Renal pelvis (tissue), 1 donor: ENCODE measurements at regions not wholly inside any gene's neighbourhood (a gene's known extent, or its start where the extent isn't known, plus 50 kb on each side); places are given as distances from the start of the nearest gene placed in this dataset.

Experiments
- DNase-seq: peaks from one replicate; pipeline ENCODE4 v3.0.0-alpha.2; 2013

DNA sequence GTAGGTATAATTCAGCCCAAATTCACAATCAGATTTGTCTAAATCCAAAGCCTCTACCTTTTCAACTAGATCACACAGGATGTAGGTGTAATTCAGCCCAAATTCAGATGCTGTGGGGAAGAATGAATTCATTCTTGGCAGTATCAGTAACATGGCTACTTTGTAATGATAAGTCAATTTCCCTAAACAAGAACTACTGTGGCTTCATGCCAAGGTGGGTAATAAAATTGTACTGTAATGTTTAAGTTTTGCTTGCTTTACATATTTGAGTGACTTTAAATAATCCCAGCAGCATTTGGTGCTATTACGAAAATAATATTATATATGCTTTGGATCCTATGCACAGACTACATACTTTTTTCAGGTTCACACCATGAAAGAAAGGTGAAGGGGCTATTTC lies 239.1 kb downstream of the HDGFL1 start:
- DNase-seq, result no peak

DNA sequence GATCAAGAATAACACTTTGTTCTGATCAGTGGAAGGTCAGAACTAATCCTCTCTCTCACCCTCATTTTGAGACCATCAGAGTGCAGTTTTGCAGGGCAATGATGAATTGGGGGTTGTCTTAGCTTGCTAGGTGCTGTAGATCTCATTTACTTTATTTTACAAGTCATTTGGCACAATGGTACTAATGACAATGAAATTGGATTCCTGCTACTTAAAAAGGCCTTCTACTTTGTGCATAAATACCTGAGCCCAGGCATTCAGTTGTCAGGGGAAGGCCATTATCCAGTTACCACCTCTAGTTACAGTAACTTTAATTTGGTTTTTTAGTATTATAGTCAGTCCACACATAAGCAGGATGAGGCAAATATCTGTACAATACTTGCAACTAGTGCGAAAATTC lies 240.0 kb downstream of the HDGFL1 start:
- DNase-seq, result no peak

DNA sequence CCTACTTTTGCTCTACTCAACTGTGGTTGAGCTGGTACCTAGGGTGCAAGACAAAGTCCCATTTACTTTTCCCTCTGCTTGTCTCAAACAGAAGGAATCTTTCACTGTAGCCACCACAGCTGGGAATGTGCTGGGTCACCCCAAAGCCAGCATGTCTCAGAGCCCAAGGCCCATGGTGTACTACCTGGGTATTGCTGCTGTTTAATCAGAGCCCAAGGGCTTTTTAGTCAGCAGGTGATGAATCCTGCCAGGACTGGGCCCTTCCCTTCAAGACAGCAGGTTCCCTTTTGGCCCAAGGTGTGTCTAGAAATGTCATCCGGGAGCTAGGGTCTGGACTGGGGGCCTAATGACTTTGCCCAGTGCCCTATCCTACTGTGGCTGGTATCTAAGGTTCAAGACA lies 249.8 kb downstream of the HDGFL1 start:
- DNase-seq, result no peak

DNA sequence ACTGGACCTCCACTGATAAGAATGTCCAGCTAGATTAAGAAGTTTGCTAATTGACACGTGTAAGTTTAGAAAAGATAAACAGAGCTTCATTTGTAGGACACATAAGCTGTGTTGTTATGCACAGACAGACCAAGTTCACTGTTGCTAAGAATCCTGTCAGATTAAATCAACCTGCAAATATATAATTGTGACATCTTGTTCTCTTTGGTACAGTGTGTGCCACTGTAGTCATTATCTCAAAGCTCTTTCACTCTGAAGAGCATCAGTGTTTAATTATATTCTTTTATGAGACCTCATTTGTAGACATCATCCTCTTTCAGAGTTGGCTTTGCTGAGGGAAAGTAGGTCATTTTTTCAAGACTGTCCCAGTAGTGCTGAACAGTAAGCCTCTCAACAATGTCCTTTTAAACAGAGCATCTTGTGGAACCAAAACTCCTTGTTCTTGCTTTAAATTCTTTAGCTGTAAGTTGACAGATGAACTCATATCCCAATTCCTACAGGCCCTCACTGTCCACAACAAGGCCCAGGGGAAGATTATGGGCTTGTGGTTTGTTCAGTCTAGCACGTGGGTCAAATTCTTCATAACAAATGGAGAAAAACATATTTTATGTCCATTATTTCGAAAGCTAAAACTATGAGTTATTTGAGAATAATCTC lies 252.4 kb downstream of the HDGFL1 start:
- DNase-seq, result no peak

DNA sequence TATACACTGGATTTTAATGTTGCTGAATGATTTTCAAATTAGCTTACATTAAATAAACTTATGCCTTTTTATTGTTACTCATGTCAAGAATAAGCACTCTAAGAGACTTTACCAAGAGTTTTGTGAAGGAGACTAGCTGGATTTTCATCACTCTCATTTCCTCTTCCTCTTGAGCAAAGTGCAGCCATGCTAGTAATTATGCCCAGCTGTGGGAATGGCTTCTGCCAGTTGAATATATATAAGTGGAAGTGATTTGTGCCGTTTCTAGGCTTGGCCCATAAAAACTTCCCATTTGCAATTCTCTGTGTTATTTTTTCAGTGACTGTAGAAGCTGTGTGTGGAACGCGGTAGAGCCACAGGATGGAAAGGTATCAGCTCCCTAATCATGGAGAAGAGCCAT lies 255.8 kb downstream of the HDGFL1 start:
- no peak for DNase-seq

DNA sequence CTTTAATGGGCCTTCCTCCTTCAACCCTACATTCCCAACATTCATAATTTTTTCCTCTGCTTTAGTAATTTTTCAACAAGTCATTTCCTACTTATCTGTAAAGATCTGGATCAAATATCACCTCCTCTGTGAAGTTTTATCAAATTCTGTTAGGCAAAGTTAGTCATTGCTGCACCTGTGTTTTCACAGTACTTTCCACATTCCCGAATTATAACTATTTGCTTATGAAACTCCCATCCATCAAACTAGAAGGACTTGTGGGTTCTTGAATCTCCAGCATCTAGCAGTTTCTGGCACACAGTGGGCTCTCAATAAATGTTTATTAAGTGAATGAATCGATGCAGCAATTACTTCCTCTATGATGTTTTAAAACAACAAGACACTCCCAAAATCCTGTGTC lies 257.6 kb downstream of the HDGFL1 start:
- DNase-seq, result no peak

DNA sequence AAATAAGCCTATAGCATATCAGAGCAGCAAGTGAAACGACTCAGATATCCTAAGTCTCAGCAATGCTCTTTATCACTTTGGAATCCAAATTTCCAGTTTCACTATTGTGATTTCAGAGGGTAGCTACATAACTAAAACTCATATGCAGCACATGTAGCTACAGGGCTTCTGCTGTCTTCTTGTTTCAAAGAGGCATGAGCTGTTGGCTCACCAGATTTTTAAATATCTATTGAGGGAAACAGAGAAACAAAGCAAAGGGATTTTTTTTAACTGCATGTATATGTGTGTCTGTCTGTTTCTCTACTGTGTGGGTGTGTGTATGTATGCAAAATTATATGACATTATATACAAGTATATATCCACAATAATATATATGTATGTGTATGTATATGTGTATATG lies 258.4 kb downstream of the HDGFL1 start:
- DNase-seq, result no peak

DNA sequence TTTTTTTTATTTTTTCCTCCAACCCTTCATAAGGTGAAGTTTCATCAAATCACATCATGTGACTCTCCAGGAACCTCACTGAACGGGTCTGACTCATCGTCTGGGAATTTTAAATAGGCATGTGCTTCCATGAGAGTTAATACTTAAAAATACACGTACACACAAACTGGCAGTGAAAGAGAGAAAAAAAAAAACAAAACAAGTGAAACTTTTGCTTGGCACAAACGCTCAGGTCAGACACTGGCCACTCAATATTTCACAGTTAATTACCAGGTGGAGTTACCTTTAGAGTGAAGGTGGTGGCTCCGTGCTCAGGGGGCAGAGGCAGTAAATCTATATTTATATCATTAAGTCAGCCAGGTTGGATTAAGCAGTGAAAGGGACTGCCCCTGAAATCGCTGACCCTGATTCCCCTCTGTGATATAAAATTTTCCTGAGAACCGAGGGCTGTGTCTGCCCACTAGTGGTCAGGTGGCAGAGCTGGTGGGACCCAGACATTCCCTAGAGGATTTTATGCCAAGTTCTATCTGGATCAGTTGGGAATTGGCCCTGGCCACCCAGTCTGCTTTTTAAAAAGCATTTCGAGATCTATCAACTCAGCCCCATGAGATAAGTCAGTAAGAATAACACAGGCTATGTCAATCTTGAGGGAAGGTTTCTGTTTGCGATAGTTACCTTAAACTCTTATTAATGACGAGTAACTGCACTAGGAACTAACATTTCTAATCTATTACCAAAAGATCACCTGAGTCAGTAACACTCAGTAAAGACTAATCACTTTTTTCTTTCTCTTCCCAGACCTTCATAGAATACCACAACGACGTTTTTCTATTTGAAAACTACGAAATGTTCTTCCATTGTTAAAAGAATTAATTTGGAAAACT lies 259.1 kb downstream of the HDGFL1 start:
- DNase-seq, result peak; percentile 82

DNA sequence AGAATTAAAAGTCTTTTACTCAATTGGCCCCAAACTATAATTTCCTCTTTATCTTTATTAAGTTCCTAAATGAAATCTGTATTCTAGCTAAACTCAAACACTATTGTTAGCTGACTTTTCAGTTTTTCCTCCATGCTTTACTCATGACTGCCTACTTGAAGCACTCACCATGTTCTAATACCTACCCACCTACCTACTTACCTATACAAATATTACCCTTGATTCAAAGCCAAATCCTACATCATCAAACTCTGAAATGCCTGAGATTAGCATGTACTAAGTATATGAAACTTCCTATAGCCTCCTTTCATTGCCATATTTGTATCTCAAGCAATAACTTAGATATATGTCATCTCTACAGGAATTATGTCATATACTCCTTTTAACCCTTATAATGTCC lies 259.7 kb downstream of the HDGFL1 start:
- no peak for DNase-seq

DNA sequence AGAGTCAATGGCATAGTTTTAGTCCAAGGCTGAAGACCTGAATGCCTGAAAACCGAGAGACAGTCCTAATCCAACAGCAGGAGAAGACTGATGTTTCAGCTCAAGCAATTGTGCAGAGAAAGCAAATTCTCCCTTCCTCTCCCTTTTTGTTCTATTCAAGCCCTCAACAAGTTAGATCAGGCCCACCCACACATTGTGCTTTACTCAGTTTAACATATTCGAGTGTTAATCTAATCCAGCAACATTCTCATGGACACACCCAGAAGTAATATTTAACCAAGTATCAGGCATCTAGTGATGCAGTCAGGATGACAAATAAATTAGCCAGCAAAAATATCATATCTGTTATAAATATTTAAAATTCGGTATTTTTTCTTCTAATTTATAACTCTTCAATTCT lies 261.1 kb downstream of the HDGFL1 start:
- no peak for DNase-seq

DNA sequence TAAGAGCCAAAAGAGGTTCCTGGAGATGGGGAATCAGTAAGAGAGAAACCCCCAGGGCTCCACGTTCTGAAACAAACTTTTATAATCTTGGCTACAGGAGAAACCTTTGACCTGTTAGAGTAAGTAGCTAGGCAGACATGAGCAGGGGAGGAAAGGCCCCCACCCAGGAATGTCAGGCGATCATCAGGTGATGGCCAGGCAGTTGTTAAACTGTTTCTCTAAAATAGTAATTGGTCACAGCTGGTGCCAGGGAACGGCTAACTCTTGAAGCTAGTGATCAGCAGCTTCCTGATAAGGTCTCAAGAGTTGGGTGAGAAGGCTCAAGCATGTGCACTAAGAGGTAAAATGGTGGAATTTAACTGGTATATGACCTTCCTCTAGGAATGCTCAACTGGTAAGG lies 263.8 kb downstream of the HDGFL1 start:
- no peak for DNase-seq

DNA sequence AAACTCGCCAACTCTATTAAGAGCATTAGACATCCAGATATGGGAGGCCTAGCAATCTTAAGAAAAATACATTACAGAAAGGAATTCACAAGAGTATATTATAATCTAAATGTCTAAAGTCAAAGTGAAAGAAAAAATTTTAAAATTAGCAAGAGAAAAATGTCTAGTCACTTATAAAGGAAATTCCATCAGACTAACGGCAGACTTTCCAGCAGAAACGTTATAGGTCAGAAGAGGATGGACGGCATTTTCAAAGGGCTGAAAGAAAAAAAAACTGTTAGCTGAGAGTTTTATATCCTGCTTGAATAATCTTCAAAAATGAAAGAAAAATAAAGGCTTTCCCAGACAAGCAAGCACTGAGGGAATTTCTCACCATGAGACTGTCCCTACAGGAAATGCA lies 269.0 kb downstream of the HDGFL1 start:
- no peak for DNase-seq

DNA sequence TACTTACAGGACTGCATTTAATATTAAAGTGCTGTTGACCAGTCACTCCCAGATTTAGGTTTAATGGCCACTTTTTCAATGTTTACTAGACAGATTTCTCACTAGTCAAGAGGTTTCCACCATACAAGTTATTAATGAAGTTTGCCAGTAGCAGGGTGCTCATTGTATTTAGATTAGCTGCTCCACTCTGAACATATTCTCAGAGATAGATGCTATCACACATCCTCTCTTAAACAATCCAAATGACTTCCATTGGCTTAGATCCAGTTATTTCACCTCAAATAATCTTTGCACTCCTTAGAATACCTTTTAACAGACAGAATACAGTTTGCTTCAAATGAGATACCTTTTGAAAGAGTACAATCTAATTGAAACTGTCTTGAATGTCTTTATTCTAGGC lies 276.1 kb downstream of the HDGFL1 start:
- no peak for DNase-seq

DNA sequence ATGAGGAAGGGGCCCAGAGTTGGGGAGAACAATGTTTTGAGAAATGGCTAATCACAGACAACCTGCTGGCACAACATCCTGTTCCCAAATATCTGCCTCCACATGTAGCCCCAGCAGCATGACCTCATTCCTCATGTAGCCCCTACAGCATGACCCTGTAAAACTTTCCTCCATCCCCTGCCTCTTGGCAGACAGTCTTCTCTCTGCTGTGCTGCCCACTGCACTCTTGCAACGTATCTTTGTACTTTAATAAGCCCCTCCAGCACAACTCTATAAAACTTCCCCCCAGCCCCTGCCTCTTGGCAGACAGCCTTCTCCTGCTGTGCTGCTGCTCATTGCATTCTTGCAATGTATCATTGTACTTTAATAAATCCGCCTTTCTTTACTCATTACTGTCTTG lies 278.8 kb downstream of the HDGFL1 start:
- no peak for DNase-seq

DNA sequence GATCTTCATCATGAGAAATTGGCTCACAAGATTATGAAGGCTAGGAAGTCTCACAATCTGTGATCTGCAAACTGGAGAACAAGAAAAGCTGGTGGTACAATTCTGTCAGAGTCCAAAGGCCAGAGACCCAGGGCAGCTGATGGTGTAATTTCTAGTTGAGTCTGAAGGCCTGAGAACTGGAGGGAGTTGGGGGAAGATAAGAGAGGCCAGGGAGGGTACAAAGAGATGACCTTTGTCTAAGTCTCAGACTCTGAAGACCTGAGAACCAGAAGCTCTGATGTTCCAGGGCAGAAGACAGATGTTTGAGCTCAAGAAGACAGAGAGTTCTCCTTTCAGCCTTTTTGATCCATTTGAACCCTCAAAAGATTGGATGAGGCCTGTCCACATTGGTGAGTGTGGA lies 280.6 kb downstream of the HDGFL1 start:
- DNase-seq, result no peak

DNA sequence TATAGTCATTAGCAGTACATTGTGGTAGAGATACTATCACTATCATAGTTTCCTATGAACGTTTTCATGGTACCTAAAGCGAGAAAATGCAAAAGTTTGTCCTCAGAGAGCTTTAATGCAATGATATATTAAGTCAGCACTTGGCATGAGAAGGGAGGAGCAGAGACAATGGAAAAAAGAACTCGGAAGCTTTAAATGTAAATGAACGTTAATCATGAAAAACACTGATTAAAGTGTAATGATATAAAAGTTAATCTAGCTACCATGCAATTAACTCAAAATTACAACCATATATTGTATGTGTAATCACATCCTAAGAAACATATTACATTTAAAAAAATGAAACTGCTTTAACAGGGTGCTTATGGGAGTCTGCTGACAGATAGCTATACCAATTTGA lies 282.7 kb downstream of the HDGFL1 start:
- DNase-seq, result no peak

DNA sequence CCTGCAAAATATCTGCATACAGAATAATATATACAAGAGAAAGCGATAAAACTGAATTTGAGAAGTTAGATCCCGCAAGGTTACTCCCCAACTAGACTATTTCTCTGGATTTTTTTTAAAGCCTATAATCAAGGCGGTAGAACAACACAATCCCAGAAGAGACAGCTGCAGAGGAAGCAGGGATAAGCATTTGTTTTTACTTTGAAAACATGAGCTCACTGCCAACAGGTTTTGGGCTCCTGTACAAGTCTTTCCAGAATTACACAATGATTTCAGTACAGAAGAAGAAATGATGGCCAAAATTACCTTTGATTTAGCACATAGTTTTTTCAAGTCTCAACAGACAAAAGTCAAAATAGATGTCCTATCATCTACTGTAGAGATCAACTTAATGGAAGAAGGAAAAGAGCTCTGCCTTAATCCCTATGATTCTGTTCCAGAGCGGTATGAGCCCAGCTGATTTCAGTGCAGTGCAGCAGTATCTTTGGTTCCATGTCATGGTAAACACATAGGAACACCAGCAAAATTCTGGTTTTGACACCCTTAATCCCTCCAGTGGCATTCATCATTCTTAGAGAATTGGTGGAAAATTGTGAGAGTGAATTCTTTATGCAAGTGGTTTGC lies 304.3 kb downstream of the HDGFL1 start:
- no peak for DNase-seq

DNA sequence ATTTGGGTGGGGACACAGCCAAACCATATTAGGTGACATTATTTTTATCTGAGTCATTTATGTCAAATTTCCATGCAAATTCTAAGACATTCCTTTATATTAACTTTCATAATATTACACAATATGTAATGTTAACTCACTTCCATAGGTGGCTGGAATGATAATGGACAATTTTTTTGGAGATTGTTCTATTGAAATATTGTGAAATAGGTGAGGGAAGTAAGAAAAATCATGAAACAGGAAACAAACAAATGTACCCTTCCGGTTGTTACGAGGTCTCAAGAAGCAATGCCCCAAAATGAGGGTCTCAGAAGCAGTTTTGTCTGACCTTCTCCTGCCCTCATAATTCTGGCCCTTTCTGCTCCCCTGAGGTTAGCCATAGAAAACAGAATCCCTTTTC lies 306.5 kb downstream of the HDGFL1 start:
- DNase-seq, result no peak

DNA sequence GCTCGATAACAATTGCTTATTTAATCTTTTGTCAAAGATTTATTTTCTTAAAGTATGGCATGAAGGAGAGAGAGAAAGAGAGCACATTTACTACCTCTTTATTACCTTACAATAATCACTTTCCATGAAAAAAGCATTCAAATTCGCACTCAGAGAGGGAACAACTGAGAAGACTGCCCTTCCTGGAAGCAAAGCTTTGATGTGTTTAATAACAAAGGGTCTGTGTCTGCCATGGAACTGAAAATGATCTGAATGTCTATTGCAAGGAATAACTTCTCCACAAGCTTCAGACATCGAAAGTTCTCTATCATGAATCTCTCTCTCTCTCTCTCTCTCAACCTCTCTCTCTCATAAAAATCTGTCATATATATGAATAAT lies 308.9 kb downstream of the HDGFL1 start:
- no peak for DNase-seq

DNA sequence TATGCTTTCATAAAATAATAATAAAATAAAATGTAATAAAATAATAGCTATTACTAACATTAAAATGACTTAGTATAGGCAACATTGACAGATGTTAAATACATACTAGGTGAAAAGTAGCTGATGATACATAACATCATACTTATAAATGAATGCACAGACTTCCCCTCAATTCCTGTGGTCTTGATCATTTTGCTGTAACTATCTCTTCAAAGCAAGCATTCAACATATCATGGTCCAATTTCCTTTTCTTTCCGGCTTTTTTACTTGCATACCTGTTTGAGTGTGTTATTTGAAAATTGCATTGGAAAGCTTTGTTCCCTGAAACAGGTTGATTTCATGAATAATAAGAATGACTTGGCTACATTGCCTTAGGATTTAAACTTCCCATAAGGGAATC lies 309.3 kb downstream of the HDGFL1 start:
- no peak for DNase-seq

DNA sequence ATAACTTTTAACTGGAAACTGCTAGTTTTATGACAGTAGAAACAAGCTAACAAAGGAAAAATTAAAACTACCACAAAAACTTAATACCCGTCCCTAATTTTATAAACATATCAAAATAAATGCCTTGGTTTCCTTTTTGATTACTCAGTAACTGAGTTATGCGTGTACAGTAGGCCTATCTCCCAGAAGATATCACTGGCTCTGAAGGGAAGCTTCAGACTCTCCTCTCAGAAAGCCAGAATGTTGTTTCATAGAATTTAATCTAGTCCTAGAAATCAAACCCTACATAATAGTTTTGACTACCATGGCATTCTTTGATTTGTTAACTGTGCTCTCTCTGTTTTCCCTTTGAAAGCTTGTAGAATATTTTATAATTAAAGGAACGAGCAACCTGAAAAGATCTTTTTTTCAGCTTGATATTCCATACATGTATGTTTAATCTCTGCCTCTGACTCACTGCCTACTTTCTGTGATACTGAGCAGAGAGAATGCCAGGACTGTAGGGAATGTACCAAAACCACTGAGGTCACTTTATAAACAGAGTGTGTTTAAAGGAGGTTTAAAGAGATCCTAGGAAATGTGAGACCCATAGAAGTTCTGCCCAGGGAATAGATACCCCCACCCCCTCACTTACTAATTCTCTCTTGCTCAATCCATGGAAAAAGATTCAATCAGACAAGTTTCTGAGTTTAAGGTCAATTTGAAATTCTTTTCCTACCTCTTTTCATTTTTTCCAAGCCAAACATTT lies 311.5 kb downstream of the HDGFL1 start:
- peak; percentile 37 for DNase-seq

DNA sequence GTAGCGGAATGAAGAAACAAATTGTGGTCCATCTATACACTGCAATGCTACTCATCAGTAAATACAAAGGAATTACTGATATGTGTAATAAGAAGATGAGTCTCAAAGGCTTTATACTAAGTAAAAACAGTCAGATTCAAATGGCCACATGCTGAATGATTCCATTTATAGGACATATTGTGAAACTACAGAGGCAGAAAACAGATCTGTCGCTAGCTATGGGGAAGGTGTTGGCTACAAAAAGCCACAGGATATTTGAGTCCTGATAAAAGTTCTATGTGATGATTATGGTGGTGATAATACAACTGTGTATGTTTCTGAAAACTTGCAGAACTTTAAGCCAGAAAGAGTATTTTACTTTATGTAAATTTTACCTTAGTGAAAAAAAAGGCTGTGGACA lies 313.2 kb downstream of the HDGFL1 start:
- DNase-seq, result no peak
